GM12878 (cell line): ENCODE measurements at regions not wholly inside any gene's neighbourhood (a gene's known extent, or its start where the extent isn't known, plus 50 kb on each side); places are given as distances from the start of the nearest gene placed in this dataset.

Experiments
- ATAC-seq: fragments of 200-7000 bp; cut with Tn5 transposase; 3 replicates; pipeline ENCODE4 v1.9.1; 2020; ENCODE audit warnings: mild to moderate bottlenecking, moderate library complexity
- BruUV-seq: library from RNA; stranded (reverse); fragments of 400-500 nt; replicated peaks from 2 replicates; lab custom pipeline; 2021; lab: Mats Ljungman, UMichigan
- CTCF ChIA-PET: fragments of 300-600 bp; sonication (Branson Sonifier 250); formaldehyde crosslinking; extraction: SDS; loops from one replicate; lab custom pipeline; 2021; ENCODE audit warnings: inconsistent platforms; lab: Yijun Ruan, JAX
- POLR2A ChIA-PET: fragments of 350-600 bp; formaldehyde crosslinking; extraction: SDS; loops from one replicate; lab custom pipeline; 2021; ENCODE audit warnings: inconsistent platforms; lab: Charles Lee
- RAD21 ChIA-PET: fragments of 300-600 bp; sonication (Branson Sonifier 250); formaldehyde crosslinking; loops from one replicate; lab custom pipeline; 2023; ENCODE audit warnings: antibody characterized with exemption; ENCODE audit not compliant: unreplicated experiment; lab: Charles Lee
- SMC1A ChIA-PET: fragments of 300-600 bp; sonication (Branson Sonifier 250); formaldehyde crosslinking; loops from one replicate; lab custom pipeline; 2023; ENCODE audit not compliant: unreplicated experiment, uncharacterized antibody; lab: Charles Lee
- DNase-seq: peaks from one replicate; pipeline ENCODE4 v3.0.0-alpha.2; 2011; ENCODE audit warnings: low read depth, low spot score
- FAIRE-seq: peaks from 3 replicates; lab custom pipeline; 2011; peaks lifted over from hg19 to GRCh38; lab: Jason Lieb, UNC
- H2AFZ ChIP-seq: 2 replicates; pipeline ENCODE4 v1.6.0; 2011; ENCODE audit warnings: low read depth, low read length, control low read depth; ENCODE audit not compliant: control insufficient read depth
- H3K27ac ChIP-seq: 2 replicates; pipeline ENCODE4 v1.5.1; 2011; ENCODE audit warnings: control low read depth; ENCODE audit not compliant: control insufficient read depth, insufficient read depth
- H3K27me3 ChIP-seq, 2 experiments: replicated peaks in 1 of 2; 2 replicates each; pipeline versions ENCODE4 v1.6.0 to v1.6.1; 2011; ENCODE audit warnings: low read length in 1 of 2; ENCODE audit not compliant: control insufficient read depth in 2 of 2, insufficient read depth in 2 of 2
- H3K36me3 ChIP-seq, 2 experiments: 2 replicates each; pipeline ENCODE4 v1.5.1; 2011; ENCODE audit warnings: low read length in 1 of 2; ENCODE audit not compliant: control insufficient read depth in 2 of 2, insufficient read depth in 2 of 2
- H3K4me1 ChIP-seq: 2 replicates; pipeline ENCODE4 v1.6.1; 2011; ENCODE audit warnings: mild to moderate bottlenecking, low read length, moderate library complexity, mixed read lengths; ENCODE audit not compliant: control insufficient read depth, insufficient read depth
- H3K4me2 ChIP-seq: 2 replicates; pipeline ENCODE4 v1.6.0; 2011; ENCODE audit warnings: control low read depth; ENCODE audit not compliant: control insufficient read depth, insufficient read depth
- H3K4me3 ChIP-seq: fragments of 200-600 bp; sonication (generic); 2 replicates; pipeline ENCODE4 v1.5.1; 2016
- H3K79me2 ChIP-seq: 2 replicates; pipeline ENCODE4 v1.6.0; 2011; ENCODE audit warnings: low read length; ENCODE audit not compliant: control insufficient read depth, insufficient read depth
- H3K9ac ChIP-seq: 2 replicates; pipeline ENCODE4 v1.8.0; 2011; ENCODE audit warnings: low read length, control low read depth, mixed read lengths; ENCODE audit not compliant: control insufficient read depth, insufficient read depth
- H3K9me3 ChIP-seq: replicated peaks from 3 replicates; pipeline ENCODE4 v1.5.1; 2011; ENCODE audit warnings: mild to moderate bottlenecking, low read length; ENCODE audit not compliant: control insufficient read depth, insufficient read depth
- H4K20me1 ChIP-seq: 2 replicates; pipeline ENCODE4 v1.6.0; 2011; ENCODE audit not compliant: control insufficient read depth, insufficient read depth
- CEBPB ChIP-seq, 2 experiments: fragments of 150-350 bp in 1 of 2; IDR thresholded peaks; 2 replicates each; pipeline ENCODE4 v1.6.1; 2012 to 2014; ENCODE audit warnings: low read depth in 2 of 2, low read length in 2 of 2, borderline replicate concordance in 1 of 2, inconsistent platforms in 1 of 2
- CHD4 ChIP-seq: fragments of 200-600 bp; sonication (generic); IDR thresholded peaks from 2 replicates; pipeline ENCODE4 v1.6.1; 2016; ENCODE audit warnings: mild to moderate bottlenecking
- CTCF ChIP-seq, 3 experiments: IDR thresholded peaks in 2 of 3; conservative IDR thresholded peaks in 1 of 3; 2 replicates each; pipeline ENCODE4 v1.5.1; 2011; ENCODE audit warnings: low read depth in 3 of 3, low read length in 3 of 3, mild to moderate bottlenecking in 3 of 3, control low read depth in 2 of 3, moderate library complexity in 2 of 3, inconsistent platforms in 1 of 3, mixed read lengths in 1 of 3; ENCODE audit not compliant: control insufficient read depth in 2 of 3, insufficient read depth in 1 of 3; ENCODE audit errors: extremely low read depth in 1 of 3
- EZH2 ChIP-seq: IDR thresholded peaks from 2 replicates; pipeline ENCODE4 v1.6.1; 2012; ENCODE audit warnings: low read depth, mild to moderate bottlenecking, control low read depth, inconsistent platforms, low read length, borderline replicate concordance; ENCODE audit not compliant: control insufficient read depth
- GATAD2B ChIP-seq: fragments of 450-650 bp; conservative IDR thresholded peaks from 2 replicates; pipeline ENCODE4 v1.6.1; 2017; ENCODE audit warnings: low read depth, mild to moderate bottlenecking, moderate library complexity
- NFYA ChIP-seq: IDR thresholded peaks from 2 replicates; pipeline ENCODE4 v1.6.1; 2011; ENCODE audit warnings: low read depth, mild to moderate bottlenecking, low read length, improper control_type of control experiment, borderline replicate concordance
- NR2F1 ChIP-seq: fragments of 450-650 bp; conservative IDR thresholded peaks from 2 replicates; pipeline ENCODE4 v1.6.1; 2017; ENCODE audit warnings: mild to moderate bottlenecking
- PAX5 ChIP-seq: IDR thresholded peaks from 2 replicates; pipeline ENCODE4 v1.6.1; 2011; ENCODE audit warnings: low read depth, low read length, borderline replicate concordance
- PRDM15 ChIP-seq: fragments of 450-650 bp; formaldehyde crosslinking; IDR thresholded peaks from 2 replicates; pipeline ENCODE4 v1.4.0; 2020; ENCODE audit warnings: mild to moderate bottlenecking, moderate library complexity
- RBBP5 ChIP-seq: fragments of 200-600 bp; sonication (generic); conservative IDR thresholded peaks from 2 replicates; pipeline ENCODE4 v1.6.1; 2016
- SP1 ChIP-seq: IDR thresholded peaks from one replicate; pipeline ENCODE4 v1.6.1; 2011; ENCODE audit warnings: low read depth, low read length
- WRNIP1 ChIP-seq: IDR thresholded peaks from 2 replicates; pipeline ENCODE4 v1.6.1; 2011; ENCODE audit warnings: low read depth, low read length, improper control_type of control experiment, borderline replicate concordance
- ZNF274 ChIP-seq: IDR thresholded peaks from one replicate; pipeline ENCODE4 v1.8.0; 2011; ENCODE audit not compliant: insufficient read length, insufficient read depth
- ZNF592 ChIP-seq: fragments of 450-650 bp; IDR thresholded peaks from 2 replicates; pipeline ENCODE4 v1.6.1; 2017; ENCODE audit warnings: mild to moderate bottlenecking, moderate library complexity
- ZSCAN29 ChIP-seq: fragments of 450-650 bp; IDR thresholded peaks from 2 replicates; pipeline ENCODE4 v1.6.1; 2017; ENCODE audit warnings: mild to moderate bottlenecking, moderate library complexity
- WGBS: methylation state at CpG from one replicate; pipeline ENCODE4 v1.1.6; 2016; ENCODE audit warnings: low lambda C conversion rate; ENCODE audit not compliant: insufficient replicate concordance, insufficient coverage; ENCODE audit errors: missing lambda C conversion rate; 5-methylcytosine and 5-hydroxymethylcytosine counted together
- in situ Hi-C: fragments of 300-500 bp; cut with MboI; formaldehyde crosslinking; loops from 9 replicates; pipeline ENCODE4 v1.14.3; 2018; ENCODE audit warnings: mixed read lengths
- intact Hi-C: fragments of 100-400 bp; cut with micrococcal nuclease; formaldehyde crosslinking; loops from one replicate; pipeline ENCODE4 v1.14.2; 2022; ENCODE audit not compliant: unreplicated experiment

- no peak for TF ChIP-seq PRDM15 (CRISPR knock-in tag)
Measured at GRCh38 chr21:27033471-27033870, 66.6 kb upstream of the ADAMTS5 start (continued).

GRCh38 chr21:27026501-27026900, 59.6 kb upstream of the ADAMTS5 start:
- no peaks in the 10 kb centered on the region for H3K36me3 ChIP-seq
- intact Hi-C loops = no loop called here
- BruUV-seq = no TSS peak
- no peak overlapping the region for H2AFZ ChIP-seq
- H3K4me1 ChIP-seq = no peaks in the 10 kb centered on the region
- H3K4me2 ChIP-seq = no peak overlapping the region
- H3K4me3 ChIP-seq = no peak overlapping the region
- FAIRE-seq (no peak), DNase-seq (no peak), ATAC-seq (no peak)
- SMC1A ChIA-PET = no interaction called here
- CTCF ChIA-PET = no interaction called here
- no peaks in the 10 kb centered on the region for H3K27me3 ChIP-seq
- H3K27ac ChIP-seq = no peak overlapping the region
- H3K9me3 ChIP-seq = no peaks in the 10 kb centered on the region
- RAD21 ChIA-PET = no interaction called here
- in situ Hi-C loops = no loop called here
- WGBS = 0% methylated on average over 1 of the region's 1 CpG
- no peak overlapping the region for H3K9ac ChIP-seq
- H3K79me2 ChIP-seq = no peaks in the 10 kb centered on the region
- no peaks in the 10 kb centered on the region for H4K20me1 ChIP-seq
- POLR2A ChIA-PET = no interaction called here
- no peak for TF ChIP-seq EZH2
- TF ChIP-seq CTCF (IDR thresholded peaks at IDR 0.05 in 2 of 3, conservative IDR thresholded peaks at IDR 0.05 in 1 of 3; ENCODE audit: control insufficient read depth in 2 of 3, extremely low read depth in 1 of 3, insufficient read depth in 1 of 3, low read depth in 3 of 3, low read length in 3 of 3) = no peak
- TF ChIP-seq ZNF592 = no peak
- no peak for TF ChIP-seq CHD4
- no peak for TF ChIP-seq SP1
- no peak for TF ChIP-seq ZNF274
- no peak for TF ChIP-seq RBBP5
- TF ChIP-seq WRNIP1 = no peak
- TF ChIP-seq CEBPB (IDR thresholded peaks at IDR 0.05; ENCODE audit: borderline replicate concordance in 1 of 2, low read depth in 2 of 2, low read length in 2 of 2) = no peak
- TF ChIP-seq ZSCAN29 = no peak
- no peak for TF ChIP-seq NFYA
- no peak for TF ChIP-seq GATAD2B
- no peak for TF ChIP-seq PAX5
- no peak for TF ChIP-seq NR2F1
